ENCODE measurements at regions not wholly inside any gene's neighbourhood (a gene's known extent, or its start where the extent isn't known, plus 50 kb on each side); places are given as distances from the start of the nearest gene placed in this dataset.

DNA sequence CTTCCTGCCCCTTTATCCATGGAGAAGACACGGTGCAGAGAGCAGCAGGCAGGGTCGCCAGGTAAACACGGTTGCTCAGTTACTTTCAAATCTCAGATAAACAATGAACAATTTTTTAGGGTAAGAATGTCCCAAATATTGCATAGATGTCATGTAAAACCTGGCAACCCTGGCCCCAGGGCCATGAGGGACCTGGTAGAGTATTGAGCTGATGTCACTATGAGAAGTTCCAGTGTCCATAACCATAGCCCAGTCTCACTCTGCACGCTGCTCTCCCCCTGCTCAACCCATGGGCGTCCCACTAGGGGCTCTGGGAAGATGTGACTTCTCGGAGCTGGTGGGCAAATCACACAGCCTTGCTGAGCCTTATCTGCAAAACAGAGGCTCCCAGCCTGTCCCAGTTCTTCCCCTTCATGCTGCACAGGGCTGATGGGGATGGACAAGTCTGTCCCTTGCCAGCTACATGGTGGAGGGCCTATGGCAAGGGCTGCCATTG is 71.3 kb upstream of the TOP1 start:
- DNase-seq (ENCODE audit: low read depth): no peak
- Mint-ChIP-seq H3K36me3 (ENCODE audit: low read depth, unreplicated experiment) (no peaks in the 10 kb centered on the region), H3K4me1 (ENCODE audit: low read depth, unreplicated experiment) (no peaks in the 10 kb centered on the region), H3K9me3 (ENCODE audit: unreplicated experiment) (peaks cover 9% of the 10 kb centered on the region), H3K27ac (ENCODE audit: unreplicated experiment) (no peak overlapping the region), H3K4me3 (ENCODE audit: unreplicated experiment) (no peak overlapping the region), H3K27me3 (ENCODE audit: low read depth, unreplicated experiment) (peaks cover 21% of the 10 kb centered on the region)
- FAIRE-seq: no peak
- no peaks in the 10 kb centered on the region for H3K79me2 ChIP-seq (ENCODE audit: insufficient read depth, low read length)
- H4K20me1 ChIP-seq (ENCODE audit: insufficient read depth, low read length): no peaks in the 10 kb centered on the region
- no peak overlapping the region for H3K4me2 ChIP-seq (ENCODE audit: low read length)
- no peak overlapping the region for H2AFZ ChIP-seq (ENCODE audit: low read depth, low read length)
- no peak overlapping the region for H3K9ac ChIP-seq (ENCODE audit: low read length)
- no peaks in the 10 kb centered on the region for H3K27me3 ChIP-seq (ENCODE audit: insufficient read depth, low read length)
- no peak overlapping the region for H3K27ac ChIP-seq (ENCODE audit: low read depth, low read length)
- H3K4me1 ChIP-seq (ENCODE audit: insufficient read depth, low read length): no peaks in the 10 kb centered on the region
- H3K36me3 ChIP-seq (ENCODE audit: insufficient read depth, low read length): no peaks in the 10 kb centered on the region
- TF ChIP-seq EZH2 (IDR thresholded peaks at IDR 0.05; ENCODE audit: insufficient read depth, low read length): no peak
- TF ChIP-seq, protein P1, sequence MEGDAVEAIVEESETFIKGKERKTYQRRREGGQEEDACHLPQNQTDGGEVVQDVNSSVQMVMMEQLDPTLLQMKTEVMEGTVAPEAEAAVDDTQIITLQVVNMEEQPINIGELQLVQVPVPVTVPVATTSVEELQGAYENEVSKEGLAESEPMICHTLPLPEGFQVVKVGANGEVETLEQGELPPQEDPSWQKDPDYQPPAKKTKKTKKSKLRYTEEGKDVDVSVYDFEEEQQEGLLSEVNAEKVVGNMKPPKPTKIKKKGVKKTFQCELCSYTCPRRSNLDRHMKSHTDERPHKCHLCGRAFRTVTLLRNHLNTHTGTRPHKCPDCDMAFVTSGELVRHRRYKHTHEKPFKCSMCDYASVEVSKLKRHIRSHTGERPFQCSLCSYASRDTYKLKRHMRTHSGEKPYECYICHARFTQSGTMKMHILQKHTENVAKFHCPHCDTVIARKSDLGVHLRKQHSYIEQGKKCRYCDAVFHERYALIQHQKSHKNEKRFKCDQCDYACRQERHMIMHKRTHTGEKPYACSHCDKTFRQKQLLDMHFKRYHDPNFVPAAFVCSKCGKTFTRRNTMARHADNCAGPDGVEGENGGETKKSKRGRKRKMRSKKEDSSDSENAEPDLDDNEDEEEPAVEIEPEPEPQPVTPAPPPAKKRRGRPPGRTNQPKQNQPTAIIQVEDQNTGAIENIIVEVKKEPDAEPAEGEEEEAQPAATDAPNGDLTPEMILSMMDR (IDR thresholded peaks at IDR 0.05; ENCODE audit: insufficient read depth, low read depth, low read length): no peak
- H3K4me3 ChIP-seq (ENCODE audit: insufficient read depth, low read depth, low read length): no peak overlapping the region
- peaks cover 6% of the 10 kb centered on the region for H3K9me3 ChIP-seq (ENCODE audit: insufficient read depth, low read depth, low read length)

DNA sequence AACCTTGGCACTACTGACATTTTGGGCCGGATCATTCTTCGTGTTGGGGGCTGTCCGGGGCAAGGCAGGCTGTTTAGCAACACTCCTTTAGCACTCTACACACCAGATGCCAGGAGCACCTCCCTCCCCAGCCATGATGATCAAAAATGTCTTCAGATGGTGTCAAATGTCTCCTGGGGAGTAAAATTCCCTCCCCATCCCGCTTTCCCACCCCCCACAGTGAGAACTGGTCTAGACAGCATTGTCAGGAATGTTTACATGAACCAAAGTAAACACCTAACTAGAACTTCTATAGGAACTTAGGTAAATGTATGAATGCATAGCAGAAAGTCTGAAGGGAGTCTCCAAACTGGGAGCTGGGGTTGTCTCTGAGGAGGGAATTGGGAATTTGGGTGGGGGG is 70.0 kb upstream of the TOP1 start:
- DNase-seq (ENCODE audit: low read depth) (no peak), FAIRE-seq (no peak)
- H3K36me3 Mint-ChIP-seq (ENCODE audit: low read depth, unreplicated experiment): no peaks in the 10 kb centered on the region
- Histone ChIP-seq H3K4me1 (ENCODE audit: insufficient read depth, low read length) (no peaks in the 10 kb centered on the region), H3K79me2 (ENCODE audit: insufficient read depth, low read length) (no peaks in the 10 kb centered on the region), H2AFZ (ENCODE audit: low read depth, low read length) (no peak overlapping the region), H3K9me3 (ENCODE audit: insufficient read depth, low read depth, low read length) (peaks cover 6% of the 10 kb centered on the region), H3K36me3 (ENCODE audit: insufficient read depth, low read length) (no peaks in the 10 kb centered on the region), H3K27me3 (ENCODE audit: insufficient read depth, low read length) (no peaks in the 10 kb centered on the region), H3K9ac (ENCODE audit: low read length) (no peak overlapping the region), H4K20me1 (ENCODE audit: insufficient read depth, low read length) (peaks cover 4% of the 10 kb centered on the region), H3K27ac (ENCODE audit: low read depth, low read length) (no peak overlapping the region), H3K4me2 (ENCODE audit: low read length) (no peak overlapping the region), H3K4me3 (ENCODE audit: insufficient read depth, low read depth, low read length) (no peak overlapping the region)
- peaks cover 9% of the 10 kb centered on the region for H3K9me3 Mint-ChIP-seq (ENCODE audit: unreplicated experiment)
- no peak overlapping the region for H3K4me3 Mint-ChIP-seq (ENCODE audit: unreplicated experiment)
- no peaks in the 10 kb centered on the region for H3K4me1 Mint-ChIP-seq (ENCODE audit: low read depth, unreplicated experiment)
- H3K27me3 Mint-ChIP-seq (ENCODE audit: low read depth, unreplicated experiment): peaks cover 20% of the 10 kb centered on the region
- TF ChIP-seq, protein P1 (IDR thresholded peaks at IDR 0.05; ENCODE audit: insufficient read depth, low read depth, low read length): no peak
- no peak for TF ChIP-seq EZH2 (IDR thresholded peaks at IDR 0.05; ENCODE audit: insufficient read depth, low read length)
- H3K27ac Mint-ChIP-seq (ENCODE audit: unreplicated experiment): no peak overlapping the region

DNA sequence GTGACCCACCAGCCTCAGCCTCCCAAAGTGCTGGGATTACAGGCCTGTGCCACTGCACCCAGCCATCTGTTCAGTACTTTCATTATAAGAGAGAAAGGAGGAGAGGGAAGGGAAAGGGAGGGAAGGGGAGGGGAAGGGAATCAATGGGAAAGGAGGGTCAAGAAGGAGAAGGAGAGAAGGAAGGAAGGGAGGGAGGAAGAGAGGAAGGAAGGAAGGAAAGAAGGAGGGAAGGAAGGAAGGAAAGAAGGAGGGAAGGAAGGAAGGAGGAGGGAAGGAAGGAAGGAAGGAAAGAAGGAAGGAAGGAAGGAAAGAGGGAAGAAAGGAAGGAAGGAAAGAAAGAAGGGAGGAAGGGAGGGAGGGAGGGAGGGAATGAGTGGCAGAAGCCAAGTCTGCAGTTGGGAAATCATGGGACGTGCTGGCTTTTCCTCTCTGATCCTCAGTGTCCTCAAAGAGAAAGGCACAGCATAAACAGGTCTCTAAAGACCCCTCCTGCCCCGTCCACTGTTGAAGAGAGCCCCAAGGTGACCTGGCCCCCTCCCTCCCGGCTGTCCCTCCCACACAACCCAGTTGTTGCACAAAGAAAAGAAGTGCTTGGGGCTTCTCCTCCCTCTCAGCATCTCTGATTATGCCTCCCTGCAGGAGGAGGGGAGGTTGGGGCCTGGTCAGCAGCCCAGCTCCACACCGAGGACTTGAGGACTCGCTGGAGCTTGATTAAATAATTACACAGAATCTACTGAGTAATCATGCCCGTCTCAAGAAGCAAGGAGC is 69.1 kb upstream of the TOP1 start:
- Histone ChIP-seq H3K4me1 (ENCODE audit: insufficient read depth, low read length) (no peaks in the 10 kb centered on the region), H3K9me3 (ENCODE audit: insufficient read depth, low read depth, low read length) (no peaks in the 10 kb centered on the region), H3K27ac (ENCODE audit: low read depth, low read length) (no peak overlapping the region), H3K27me3 (ENCODE audit: insufficient read depth, low read length) (no peaks in the 10 kb centered on the region), H2AFZ (ENCODE audit: low read depth, low read length) (no peak overlapping the region), H3K36me3 (ENCODE audit: insufficient read depth, low read length) (no peaks in the 10 kb centered on the region), H3K9ac (ENCODE audit: low read length) (no peak overlapping the region), H3K4me3 (ENCODE audit: insufficient read depth, low read depth, low read length) (no peak overlapping the region), H3K79me2 (ENCODE audit: insufficient read depth, low read length) (no peaks in the 10 kb centered on the region), H3K4me2 (ENCODE audit: low read length) (no peak overlapping the region), H4K20me1 (ENCODE audit: insufficient read depth, low read length) (peaks cover 4% of the 10 kb centered on the region)
- Mint-ChIP-seq H3K9me3 (ENCODE audit: unreplicated experiment) (peaks cover 2% of the 10 kb centered on the region), H3K27me3 (ENCODE audit: low read depth, unreplicated experiment) (peaks cover 18% of the 10 kb centered on the region), H3K36me3 (ENCODE audit: low read depth, unreplicated experiment) (no peaks in the 10 kb centered on the region), H3K4me3 (ENCODE audit: unreplicated experiment) (no peak overlapping the region), H3K4me1 (ENCODE audit: low read depth, unreplicated experiment) (no peaks in the 10 kb centered on the region), H3K27ac (ENCODE audit: unreplicated experiment) (no peak overlapping the region)
- TF ChIP-seq, protein P1 (IDR thresholded peaks at IDR 0.05; ENCODE audit: insufficient read depth, low read depth, low read length): no peak
- no peak for TF ChIP-seq EZH2 (IDR thresholded peaks at IDR 0.05; ENCODE audit: insufficient read depth, low read length)
- FAIRE-seq: no peak
- DNase-seq (ENCODE audit: low read depth): no peak
